ENCODE measurements at regions not wholly inside any gene's neighbourhood (a gene's known extent, or its start where the extent isn't known, plus 50 kb on each side); places are given as distances from the start of the nearest gene placed in this dataset.

- no peak for DNase-seq
Observed at GRCh38 chr17:77668518-77668917, 290.0 kb upstream of the TNRC6C start.

- DNase-seq = no peak
Observed at GRCh38 chr17:77670173-77670572, 288.3 kb upstream of the TNRC6C start.

- DNase-seq = no peak
Observed at GRCh38 chr17:77674358-77674757, 284.1 kb upstream of the TNRC6C start.

DNA sequence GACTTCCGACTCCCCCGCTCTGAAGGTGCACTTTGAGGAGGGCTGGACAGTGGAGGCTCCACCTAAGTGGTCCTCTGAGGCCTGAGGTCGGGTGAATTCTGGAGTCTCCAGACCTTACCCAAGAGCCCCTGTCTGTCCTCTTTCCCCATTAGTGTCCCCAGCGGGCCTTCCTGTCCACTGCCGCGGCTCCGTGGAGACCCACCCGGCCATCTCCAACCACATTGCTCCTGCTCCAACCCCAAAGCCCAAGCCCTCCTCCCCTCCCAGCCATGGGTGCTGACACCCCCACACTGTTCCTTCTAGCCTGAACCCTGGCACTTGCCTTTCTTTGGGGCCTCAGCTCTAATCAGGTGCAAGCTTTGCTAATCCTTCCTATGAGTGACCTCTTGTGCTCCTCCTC lies 283.1 kb upstream of the TNRC6C start:
- DNase-seq = no peak

DNA sequence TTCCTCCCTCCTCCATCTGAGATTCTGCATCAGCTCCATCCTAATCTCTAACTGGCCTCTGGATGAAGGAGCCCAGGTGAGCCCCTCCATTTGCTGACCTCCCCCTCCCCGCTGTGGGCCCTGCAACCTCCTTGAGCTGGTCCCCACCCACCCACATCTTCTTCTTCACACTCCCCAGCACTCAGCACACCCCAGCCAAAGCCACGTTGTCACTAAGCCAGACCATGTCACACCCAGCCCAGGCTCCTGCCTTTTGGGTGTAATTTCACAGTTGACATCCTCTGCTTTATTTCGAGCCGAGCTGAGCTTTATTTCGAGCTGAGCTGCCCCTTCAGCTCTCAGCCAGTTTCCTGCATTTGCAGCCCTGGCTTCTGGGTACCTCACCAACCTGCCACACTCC lies 282.7 kb upstream of the TNRC6C start:
- no peak for DNase-seq

DNA sequence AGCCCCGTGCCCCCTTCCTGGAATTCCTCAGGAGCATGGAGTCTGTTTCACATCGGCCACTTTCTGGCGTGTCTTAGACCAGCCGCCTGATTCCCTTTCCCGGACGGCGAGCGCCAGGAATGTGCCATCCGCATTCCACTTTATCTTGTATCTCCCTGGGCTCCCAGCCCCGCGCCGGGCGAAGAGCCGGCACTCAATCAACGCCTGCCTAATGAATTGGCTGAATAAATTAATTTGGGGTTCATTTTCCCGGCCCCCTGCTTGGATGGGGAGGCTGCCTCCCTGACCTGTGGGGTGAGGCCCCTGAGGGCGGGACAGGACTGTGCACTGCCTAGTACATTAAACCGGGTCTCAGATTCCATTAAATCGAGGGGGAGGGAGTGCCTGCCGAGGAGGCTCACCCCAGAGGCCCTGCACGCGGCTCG lies 282.3 kb upstream of the TNRC6C start:
- DNase-seq = peak; percentile 72

GRCh38 chr17:77677211-77677610 lies 281.3 kb upstream of the TNRC6C start:
- DNase-seq = no peak

GRCh38 chr17:77677630-77678029 lies 280.9 kb upstream of the TNRC6C start:
- DNase-seq = no peak

- DNase-seq = no peak
Observed at GRCh38 chr17:77679589-77679988, 278.9 kb upstream of the TNRC6C start.

DNA sequence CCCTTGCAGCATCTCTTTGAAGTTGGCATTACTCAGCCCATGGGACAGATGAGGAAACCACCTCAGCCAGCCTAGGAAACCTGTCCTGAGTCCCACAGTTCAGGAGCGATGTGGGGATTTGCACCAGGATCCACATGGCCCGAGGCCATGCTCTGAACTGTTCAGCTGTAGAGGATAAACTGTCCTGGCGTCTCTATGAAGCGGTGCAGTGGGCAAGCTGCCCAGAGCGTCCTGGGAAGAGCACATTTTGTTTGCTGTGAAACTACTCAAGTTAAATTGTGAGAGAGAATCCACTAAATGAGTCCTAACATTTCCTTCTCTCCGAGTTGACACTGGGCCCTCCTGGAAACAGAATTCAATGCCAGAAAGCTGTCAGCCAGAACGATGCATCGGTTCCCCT lies 276.6 kb upstream of the TNRC6C start:
- DNase-seq = no peak

DNA sequence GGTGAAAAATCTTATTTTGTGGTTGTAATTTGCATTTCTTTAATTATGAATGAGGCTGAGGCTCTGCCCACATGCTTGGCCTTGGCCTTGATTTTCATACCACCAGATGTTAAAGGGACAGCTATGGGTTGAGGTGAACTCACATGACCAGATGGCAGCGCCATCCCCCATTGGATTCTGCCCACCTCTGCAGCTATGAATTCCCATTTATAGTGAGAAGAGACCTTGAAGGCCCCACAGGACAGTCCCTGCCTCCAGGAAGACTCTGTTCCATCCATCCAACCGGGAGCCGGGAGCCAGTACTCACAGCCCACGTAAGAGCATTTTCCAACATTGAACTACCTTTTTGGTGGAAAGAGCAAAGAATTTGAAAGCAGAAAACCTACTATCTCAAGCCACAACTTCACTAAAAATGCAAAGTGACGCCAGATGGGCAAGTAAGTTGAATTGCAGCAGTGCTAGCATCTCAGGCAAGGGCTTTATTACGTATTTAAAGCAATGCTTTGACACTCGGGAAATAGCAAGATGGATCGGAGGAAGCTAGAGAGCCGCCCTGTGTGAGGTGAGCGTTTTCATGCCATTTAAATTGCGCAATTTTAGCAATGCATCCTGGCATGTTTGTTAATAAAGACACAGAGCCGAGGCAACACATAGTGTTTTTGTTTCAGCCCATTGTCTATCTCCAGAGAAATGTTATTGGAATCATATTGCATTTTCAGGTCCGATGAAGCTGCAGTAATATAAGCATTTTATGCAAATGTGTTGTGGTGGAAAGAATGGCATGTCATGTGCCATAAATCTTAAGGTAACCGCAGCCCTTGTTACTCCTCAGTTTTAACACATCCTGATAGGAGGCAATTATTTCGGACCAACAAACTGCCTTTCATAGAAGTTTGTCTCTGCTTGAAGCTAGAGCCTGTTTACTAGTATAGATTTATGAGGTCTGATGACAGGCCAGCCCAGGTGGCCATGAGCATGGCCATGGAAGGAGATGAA lies 273.4 kb upstream of the TNRC6C start:
- DNase-seq = no peak

DNA sequence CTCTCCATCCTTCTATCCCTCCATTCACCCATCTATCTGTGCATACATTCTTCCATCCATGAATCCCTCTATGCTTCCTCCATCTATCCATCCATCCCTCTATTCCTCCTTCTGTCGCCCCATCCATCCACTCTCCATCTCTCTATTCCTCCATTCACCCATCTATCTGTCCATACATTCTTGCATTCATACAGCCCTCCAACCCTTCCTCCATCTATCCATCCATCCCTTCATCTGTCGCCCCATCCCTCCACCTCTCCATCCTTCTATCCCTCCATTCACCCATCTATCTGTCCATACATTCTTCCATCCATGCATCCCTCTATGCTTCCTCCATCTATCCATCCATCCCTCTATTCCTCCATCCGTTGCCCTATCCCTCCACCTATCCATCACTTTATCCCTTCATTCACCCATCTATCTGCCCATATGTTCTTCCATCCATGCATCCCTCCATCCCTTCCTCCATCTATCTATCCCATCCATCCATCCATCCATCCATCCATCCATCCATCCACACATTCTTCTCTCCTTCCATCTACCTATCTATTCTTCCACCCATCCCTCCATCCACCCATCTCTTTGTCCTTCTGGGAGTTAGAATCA lies 272.5 kb upstream of the TNRC6C start:
- DNase-seq = no peak

DNA sequence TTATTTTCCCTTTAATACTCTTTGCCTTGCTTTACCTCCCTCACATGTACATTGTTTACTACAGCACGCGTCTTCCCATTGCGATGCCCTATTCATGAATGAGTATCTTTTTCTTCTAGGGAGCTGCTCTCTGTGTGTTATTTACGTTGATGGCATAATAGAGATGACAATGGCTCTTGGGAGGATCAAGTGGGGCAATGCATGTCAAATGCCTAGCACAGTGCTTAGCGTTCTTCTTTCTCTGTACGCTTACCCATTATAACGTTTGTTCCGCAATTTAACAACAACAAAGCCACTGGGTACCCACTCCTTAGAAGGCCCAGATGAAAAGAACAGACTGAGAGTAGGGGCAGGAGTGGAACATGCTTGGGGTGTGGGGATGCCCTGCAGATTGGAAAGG lies 271.6 kb upstream of the TNRC6C start:
- no peak for DNase-seq

DNA sequence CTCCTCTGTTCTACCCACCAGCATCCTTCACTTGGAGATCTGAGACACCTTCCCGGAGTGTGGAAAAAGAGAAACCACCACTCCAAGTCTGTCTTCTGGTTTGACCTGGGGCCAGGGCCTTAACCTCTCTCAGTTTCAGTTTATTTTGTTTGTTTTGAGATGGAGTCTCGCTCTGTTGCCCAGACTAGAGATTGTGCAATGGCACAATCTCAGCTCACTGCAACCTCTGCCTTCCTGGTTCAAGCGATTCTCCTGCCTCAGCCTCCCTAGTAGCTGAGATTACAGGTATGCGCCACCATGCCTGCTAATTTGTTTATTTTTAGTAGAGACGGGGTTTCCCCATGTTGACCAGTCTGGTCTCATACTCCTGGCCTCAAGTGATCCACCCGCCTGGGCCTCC lies 271.1 kb upstream of the TNRC6C start:
- DNase-seq = no peak

DNA sequence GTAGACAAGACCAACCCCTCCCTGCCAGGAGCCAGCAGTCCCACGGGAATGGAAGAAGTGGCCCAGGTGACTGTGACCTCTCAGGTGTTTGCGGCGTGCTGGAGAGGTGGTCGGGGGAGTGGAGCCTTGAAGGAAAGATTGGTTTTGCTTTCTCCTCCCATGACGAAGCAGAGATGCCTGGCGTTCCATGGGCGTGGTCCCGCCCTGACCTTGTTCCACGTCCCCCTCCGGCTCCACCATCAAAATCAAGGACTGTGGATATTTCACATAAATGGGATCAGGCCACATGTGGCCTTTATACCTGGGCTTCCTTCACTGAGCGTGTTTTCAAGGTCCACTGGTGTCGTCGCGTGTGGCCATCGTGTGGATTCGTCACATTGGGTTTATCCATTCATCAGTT lies 270.6 kb upstream of the TNRC6C start:
- DNase-seq = no peak

- no peak for DNase-seq
Observed at GRCh38 chr17:77688369-77688768, 270.1 kb upstream of the TNRC6C start.

DNA sequence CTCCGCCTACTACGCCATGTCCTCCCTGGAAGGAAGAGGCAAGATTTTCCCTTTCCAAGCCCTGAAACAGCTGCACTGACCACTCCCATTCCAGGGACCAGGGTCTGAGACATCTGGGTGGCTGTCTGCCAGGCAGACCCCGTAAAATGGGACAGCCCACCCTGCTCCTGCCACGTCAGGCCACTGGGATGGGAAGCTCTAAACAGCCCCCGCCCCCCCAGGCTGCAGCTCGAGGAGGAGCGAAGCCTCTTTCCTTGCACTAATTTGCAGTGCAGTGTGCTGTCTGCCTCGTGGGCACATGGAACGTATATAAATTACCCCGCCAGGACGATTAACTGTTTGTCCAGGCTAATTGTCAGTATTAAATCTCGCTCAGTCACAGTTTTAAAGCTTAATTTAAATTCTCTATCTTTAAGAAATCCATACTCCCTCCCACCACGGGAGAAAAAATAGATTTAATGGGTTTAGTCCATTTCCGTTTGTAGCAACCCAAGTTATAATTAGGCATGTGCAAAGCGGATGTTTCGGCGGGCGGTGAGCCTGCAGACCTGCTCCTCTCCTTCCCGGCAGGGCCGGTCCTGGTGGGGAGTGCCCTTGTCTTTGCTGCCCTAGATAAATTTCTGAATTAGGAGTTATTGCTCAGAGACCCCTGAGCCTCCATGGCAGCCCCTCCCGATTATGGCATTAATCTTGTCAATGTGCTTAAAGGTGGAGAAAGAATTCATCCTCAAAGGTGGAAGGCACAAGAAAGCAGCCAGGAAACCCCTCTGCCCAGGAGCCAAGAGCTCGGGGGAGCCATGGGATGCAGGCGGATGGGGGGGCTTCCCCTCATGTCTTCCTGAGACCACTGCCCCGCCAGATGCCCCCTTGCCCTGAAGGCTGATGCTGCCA lies 268.0 kb upstream of the TNRC6C start:
- DNase-seq = peak; percentile 32

DNA sequence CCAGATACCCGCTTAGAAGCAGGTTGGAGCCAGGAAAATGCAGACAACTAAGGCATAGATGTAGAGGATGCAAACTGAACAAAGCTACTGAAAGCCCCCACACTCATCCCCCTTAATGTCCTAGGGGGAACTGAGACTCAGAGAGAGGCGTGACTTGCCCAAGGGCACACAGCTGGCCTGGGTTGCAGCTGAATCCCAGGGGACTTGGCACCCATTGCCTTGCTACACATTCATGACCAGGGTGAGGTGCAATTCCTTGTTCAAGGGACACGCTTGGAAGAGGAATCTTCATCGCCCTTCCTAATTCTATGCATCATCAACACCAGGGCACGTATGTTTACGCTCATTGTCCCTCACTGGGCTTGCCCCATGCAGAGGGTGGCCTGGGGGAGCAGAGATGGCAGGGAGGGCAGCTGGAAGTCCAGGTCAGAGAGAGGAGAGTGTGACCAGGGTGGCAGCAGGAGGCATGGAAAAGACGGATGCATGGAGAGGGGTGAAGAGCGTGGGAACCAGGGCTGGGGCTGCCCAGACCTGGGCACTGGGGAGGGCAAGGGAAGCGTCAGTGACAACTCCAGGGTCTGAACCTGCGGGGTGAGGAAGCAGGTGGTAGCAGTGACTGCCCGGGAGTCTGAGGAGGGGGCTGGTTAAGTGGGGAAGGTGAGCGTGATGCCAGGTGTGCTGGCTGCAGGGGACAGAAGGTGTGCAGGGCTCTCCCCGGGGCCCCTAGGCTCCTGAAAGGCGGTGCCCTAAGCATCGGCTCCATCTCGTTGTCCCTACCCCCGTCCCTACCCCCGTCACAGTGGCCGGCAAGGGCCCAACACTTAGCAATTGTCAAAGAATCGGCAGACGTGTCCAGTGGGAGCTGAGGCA lies 267.1 kb upstream of the TNRC6C start:
- DNase-seq = no peak

GRCh38 chr17:77692571-77693161 lies 265.8 kb upstream of the TNRC6C start:
- no peak for DNase-seq

DNA sequence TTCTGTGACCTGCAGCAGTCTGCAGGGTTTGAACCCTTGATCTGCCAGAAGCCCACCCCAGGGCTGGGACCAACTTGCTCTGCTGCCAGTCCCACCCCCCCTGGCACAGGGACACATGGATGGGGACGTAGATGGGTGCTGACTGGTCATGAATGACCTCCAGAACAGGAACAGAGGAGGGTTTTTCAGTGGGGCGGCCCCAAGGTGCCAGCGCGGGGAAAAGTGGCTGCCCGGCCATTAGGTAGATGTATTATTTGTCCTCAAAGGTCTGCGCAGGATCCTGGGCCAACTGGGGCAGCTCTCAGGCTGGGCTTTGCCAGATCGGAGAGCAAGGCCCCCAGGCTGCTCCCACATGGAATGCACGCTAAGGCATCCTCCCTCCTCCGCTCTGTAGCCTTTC lies 265.2 kb upstream of the TNRC6C start:
- no peak for DNase-seq

GRCh38 chr17:77693776-77694175 lies 264.7 kb upstream of the TNRC6C start:
- DNase-seq = no peak
